ENCODE measurements at regions not wholly inside any gene's neighbourhood (a gene's known extent, or its start where the extent isn't known, plus 50 kb on each side); places are given as distances from the start of the nearest gene placed in this dataset.

- no peak for TF ChIP-seq POLR2A (IDR thresholded peaks at IDR 0.05)
- TF ChIP-seq, protein P1, sequence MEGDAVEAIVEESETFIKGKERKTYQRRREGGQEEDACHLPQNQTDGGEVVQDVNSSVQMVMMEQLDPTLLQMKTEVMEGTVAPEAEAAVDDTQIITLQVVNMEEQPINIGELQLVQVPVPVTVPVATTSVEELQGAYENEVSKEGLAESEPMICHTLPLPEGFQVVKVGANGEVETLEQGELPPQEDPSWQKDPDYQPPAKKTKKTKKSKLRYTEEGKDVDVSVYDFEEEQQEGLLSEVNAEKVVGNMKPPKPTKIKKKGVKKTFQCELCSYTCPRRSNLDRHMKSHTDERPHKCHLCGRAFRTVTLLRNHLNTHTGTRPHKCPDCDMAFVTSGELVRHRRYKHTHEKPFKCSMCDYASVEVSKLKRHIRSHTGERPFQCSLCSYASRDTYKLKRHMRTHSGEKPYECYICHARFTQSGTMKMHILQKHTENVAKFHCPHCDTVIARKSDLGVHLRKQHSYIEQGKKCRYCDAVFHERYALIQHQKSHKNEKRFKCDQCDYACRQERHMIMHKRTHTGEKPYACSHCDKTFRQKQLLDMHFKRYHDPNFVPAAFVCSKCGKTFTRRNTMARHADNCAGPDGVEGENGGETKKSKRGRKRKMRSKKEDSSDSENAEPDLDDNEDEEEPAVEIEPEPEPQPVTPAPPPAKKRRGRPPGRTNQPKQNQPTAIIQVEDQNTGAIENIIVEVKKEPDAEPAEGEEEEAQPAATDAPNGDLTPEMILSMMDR (IDR thresholded peaks at IDR 0.05 in 4 of 5, conservative IDR thresholded peaks at IDR 0.05 in 1 of 5) = no peak
- intact Hi-C loops (cut with DNase I; ENCODE audit: low total_unique reads) (no loop called here), in situ Hi-C loops (cut with MboI; ENCODE audit: low sequenced_read_pairs in 4 of 4) (no loop called here)
Measured at GRCh38 chr4:111449657-111450056, 695.6 kb upstream of the FAM241A start.

GRCh38 chr4:111450867-111451266, 694.4 kb upstream of the FAM241A start:
- H3K27me3 ChIP-seq = no peaks in the 10 kb centered on the region
- no peak overlapping the region for H3K4me3 ChIP-seq
- no peaks in the 10 kb centered on the region for H3K4me1 ChIP-seq
- TF ChIP-seq, protein P1 (IDR thresholded peaks at IDR 0.05 in 4 of 5, conservative IDR thresholded peaks at IDR 0.05 in 1 of 5) = no peak
- H3K9me3 ChIP-seq = no peaks in the 10 kb centered on the region
- in situ Hi-C loops (cut with MboI; ENCODE audit: low sequenced_read_pairs in 4 of 4) (no loop called here), intact Hi-C loops (cut with DNase I; ENCODE audit: low total_unique reads) (no loop called here)
- H3K36me3 ChIP-seq = no peaks in the 10 kb centered on the region
- no peak overlapping the region for H3K27ac ChIP-seq
- no peak for ATAC-seq
- no peak for DNase-seq

More at GRCh38 chr4:111449657-111450056, 695.6 kb upstream of the FAM241A start:
- DNase-seq (no peak), ATAC-seq (no peak)
- Histone ChIP-seq H3K9me3 (no peaks in the 10 kb centered on the region), H3K27ac (no peak overlapping the region), H3K36me3 (no peaks in the 10 kb centered on the region), H3K4me1 (no peaks in the 10 kb centered on the region), H3K27me3 (no peaks in the 10 kb centered on the region), H3K4me3 (no peak overlapping the region)

DNA sequence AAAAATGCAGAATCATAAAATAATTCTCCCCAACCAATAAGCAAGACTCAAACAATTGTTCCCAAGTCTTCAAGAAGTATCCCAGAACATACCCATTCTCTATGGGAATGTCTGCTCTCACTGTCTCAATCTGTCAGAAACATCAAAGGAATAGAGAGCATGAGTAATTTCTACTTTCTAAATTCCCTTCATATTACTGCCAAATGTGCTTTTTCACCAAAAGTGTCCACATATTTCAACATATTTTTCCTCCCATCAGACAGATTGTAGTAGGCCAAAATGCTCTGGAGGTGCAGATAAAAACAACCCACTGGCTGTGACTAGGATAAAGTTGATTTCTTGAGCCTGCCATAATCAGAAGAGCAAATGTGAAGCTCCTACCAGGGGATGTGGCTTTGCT, 692.0 kb upstream of the FAM241A start:
- TF ChIP-seq, protein P1 (IDR thresholded peaks at IDR 0.05 in 4 of 5, conservative IDR thresholded peaks at IDR 0.05 in 1 of 5) = no peak
- TF ChIP-seq POLR2A (IDR thresholded peaks at IDR 0.05) = no peak
- Histone ChIP-seq H3K27ac (no peak overlapping the region), H3K4me1 (no peaks in the 10 kb centered on the region), H3K4me3 (no peak overlapping the region), H3K9me3 (no peaks in the 10 kb centered on the region), H3K27me3 (no peaks in the 10 kb centered on the region), H3K36me3 (no peaks in the 10 kb centered on the region)
- intact Hi-C loops (cut with DNase I; ENCODE audit: low total_unique reads) (no loop called here), in situ Hi-C loops (cut with MboI; ENCODE audit: low sequenced_read_pairs in 4 of 4) (no loop called here)
- ATAC-seq (no peak), DNase-seq (no peak)

- no peaks in the 10 kb centered on the region for H3K27me3 ChIP-seq
- H3K36me3 ChIP-seq = no peaks in the 10 kb centered on the region
- no peak for DNase-seq
- no peak for TF ChIP-seq POLR2A (IDR thresholded peaks at IDR 0.05)
- TF ChIP-seq, protein P1 (IDR thresholded peaks at IDR 0.05 in 4 of 5, conservative IDR thresholded peaks at IDR 0.05 in 1 of 5) = no peak
- in situ Hi-C loops (cut with MboI; ENCODE audit: low sequenced_read_pairs in 4 of 4) = no loop called here
- H3K9me3 ChIP-seq = no peaks in the 10 kb centered on the region
- no peak overlapping the region for H3K27ac ChIP-seq
- no peak overlapping the region for H3K4me3 ChIP-seq
- H3K4me1 ChIP-seq = no peaks in the 10 kb centered on the region
- intact Hi-C loops (cut with DNase I; ENCODE audit: low total_unique reads) = no loop called here
- no peak for ATAC-seq
Measured at GRCh38 chr4:111454961-111455360, 690.3 kb upstream of the FAM241A start.
